SK-MEL-5 (cell line): ENCODE measurements at regions not wholly inside any gene's neighbourhood (a gene's known extent, or its start where the extent isn't known, plus 50 kb on each side); places are given as distances from the start of the nearest gene placed in this dataset.

Source experiments
- DNase-seq: peaks from one replicate; pipeline ENCODE4 v3.0.0-alpha.2; 2016; ENCODE audit warnings: low read depth, low spot score
- in situ Hi-C: cut with HindIII; loops from 2 replicates; pipeline ENCODE4 v1.10.0; 2016; ENCODE audit warnings: low sequenced_read_pairs, high pct_unique_total_duplicates, low pct_unique_long_range_greater_than_20kb

- in situ Hi-C loops = no loop called here
- no peak for DNase-seq
Measured at GRCh38 chr5:41670854-41671479, 160.6 kb upstream of the PLCXD3 start.

- in situ Hi-C loops = no loop called here
- DNase-seq = no peak
Measured at GRCh38 chr5:41670216-41670615, 159.8 kb upstream of the PLCXD3 start.

GRCh38 chr5:41661254-41661653 is 150.9 kb upstream of the PLCXD3 start:
- DNase-seq = no peak
- in situ Hi-C loops = no loop called here

GRCh38 chr5:41656597-41656996 is 146.2 kb upstream of the PLCXD3 start:
- peak; percentile 40 for DNase-seq

GRCh38 chr5:41650131-41650530 is 139.7 kb upstream of the PLCXD3 start:
- in situ Hi-C loops = no loop called here
- DNase-seq = no peak

More at GRCh38 chr5:41656597-41656996, 146.2 kb upstream of the PLCXD3 start:
- in situ Hi-C loops = no loop called here

- DNase-seq = no peak
- in situ Hi-C loops = no loop called here
Measured at GRCh38 chr5:41649659-41650058, 139.3 kb upstream of the PLCXD3 start.

- in situ Hi-C loops = no loop called here
Measured at GRCh38 chr5:41648996-41649395, 138.6 kb upstream of the PLCXD3 start.

GRCh38 chr5:41641621-41642020 is 131.2 kb upstream of the PLCXD3 start:
- in situ Hi-C loops = no loop called here
- peak; percentile 67 for DNase-seq

More at GRCh38 chr5:41648996-41649395, 138.6 kb upstream of the PLCXD3 start:
- DNase-seq = no peak

GRCh38 chr5:41638685-41639084 is 128.3 kb upstream of the PLCXD3 start:
- in situ Hi-C loops = no loop called here
- DNase-seq = no peak

GRCh38 chr5:41637869-41638268 is 127.5 kb upstream of the PLCXD3 start:
- DNase-seq = peak; percentile 69
- in situ Hi-C loops = no loop called here

- peak; percentile 19 for DNase-seq
- in situ Hi-C loops = no loop called here
Measured at GRCh38 chr5:41637424-41637823, 127.0 kb upstream of the PLCXD3 start.

GRCh38 chr5:41636605-41637004 is 126.2 kb upstream of the PLCXD3 start:
- in situ Hi-C loops = no loop called here
- DNase-seq = peak; percentile 87

GRCh38 chr5:41629897-41630296 is 119.5 kb upstream of the PLCXD3 start:
- in situ Hi-C loops = no loop called here
- DNase-seq = no peak

GRCh38 chr5:41625571-41625970 is 115.2 kb upstream of the PLCXD3 start:
- peak; percentile 93 for DNase-seq
- in situ Hi-C loops = no loop called here

GRCh38 chr5:41621420-41621819 is 111.0 kb upstream of the PLCXD3 start:
- no peak for DNase-seq
- in situ Hi-C loops = no loop called here

GRCh38 chr5:41617843-41618515 is 107.6 kb upstream of the PLCXD3 start:
- no peak for DNase-seq
- in situ Hi-C loops = no loop called here

- in situ Hi-C loops = no loop called here
- DNase-seq = no peak
Measured at GRCh38 chr5:41610386-41610785, 100.0 kb upstream of the PLCXD3 start.

- in situ Hi-C loops = no loop called here
- DNase-seq = peak; percentile 32
Measured at GRCh38 chr5:41600731-41601130, 90.3 kb upstream of the PLCXD3 start.

- in situ Hi-C loops = no loop called here
- DNase-seq = peak; percentile 14
Measured at GRCh38 chr5:41598011-41598410, 87.6 kb upstream of the PLCXD3 start.
